ENCODE measurements at regions not wholly inside any gene's neighbourhood (a gene's known extent, or its start where the extent isn't known, plus 50 kb on each side); places are given as distances from the start of the nearest gene placed in this dataset.

GRCh38 chr6:27674882-27675281 lies 202.0 kb upstream of the ZNF184 start:
- 66% methylated on average over 9 of the region's 9 CpGs for WGBS
- Histone ChIP-seq H3K36me3 (ENCODE audit: control insufficient read depth in 4 of 4, insufficient read depth in 3 of 4, low read depth in 1 of 4, low read length in 3 of 4) (no peaks in the 10 kb centered on the region), H3K4me3 (ENCODE audit: low read depth in 1 of 3, low read length in 3 of 3) (no peak overlapping the region), H3K9me3 (ENCODE audit: control insufficient read depth in 4 of 4, low read length in 3 of 4) (peaks cover 0 to 7% (median 2%) of the 10 kb centered on the region in 4 donors), H3K4me1 (ENCODE audit: control insufficient read depth in 4 of 4, insufficient read depth in 4 of 4, low read length in 3 of 4) (no peaks in the 10 kb centered on the region), H3K9ac (ENCODE audit: low read depth in 1 of 2, low read length in 2 of 2) (no peak overlapping the region), H3K27me3 (ENCODE audit: control insufficient read depth in 4 of 4, insufficient read depth in 4 of 4, low read length in 3 of 4) (peaks cover 3 to 14% (median 14%) of the 10 kb centered on the region in 4 donors), H3K27ac (ENCODE audit: low read depth in 1 of 2, low read length in 2 of 2) (no peak overlapping the region)
- TF ChIP-seq YY1 (IDR thresholded peaks at IDR 0.05) (no peak), EGR1 (IDR thresholded peaks at IDR 0.05; ENCODE audit: low read depth in 2 of 2) (no peak), JUND (IDR thresholded peaks at IDR 0.05) (no peak), REST (IDR thresholded peaks at IDR 0.05) (no peak), CTCF (IDR thresholded peaks at IDR 0.05; ENCODE audit: low read depth, low read length, missing input control) (no peak), RXRA (IDR thresholded peaks at IDR 0.05) (no peak), HNF4A (conservative IDR thresholded peaks at IDR 0.05) (no peak), GABPA (IDR thresholded peaks at IDR 0.05 in 1 of 2, conservative IDR thresholded peaks at IDR 0.05 in 1 of 2) (no peak), FOXA1 (IDR thresholded peaks at IDR 0.05) (no peak), HNF4G (IDR thresholded peaks at IDR 0.05) (no peak), FOXA2 (IDR thresholded peaks at IDR 0.05) (no peak), RAD21 (IDR thresholded peaks at IDR 0.05) (no peak), TAF1 (conservative IDR thresholded peaks at IDR 0.05) (no peak), NR2F2 (IDR thresholded peaks at IDR 0.05) (no peak)
- TF ChIP-seq, protein P1, sequence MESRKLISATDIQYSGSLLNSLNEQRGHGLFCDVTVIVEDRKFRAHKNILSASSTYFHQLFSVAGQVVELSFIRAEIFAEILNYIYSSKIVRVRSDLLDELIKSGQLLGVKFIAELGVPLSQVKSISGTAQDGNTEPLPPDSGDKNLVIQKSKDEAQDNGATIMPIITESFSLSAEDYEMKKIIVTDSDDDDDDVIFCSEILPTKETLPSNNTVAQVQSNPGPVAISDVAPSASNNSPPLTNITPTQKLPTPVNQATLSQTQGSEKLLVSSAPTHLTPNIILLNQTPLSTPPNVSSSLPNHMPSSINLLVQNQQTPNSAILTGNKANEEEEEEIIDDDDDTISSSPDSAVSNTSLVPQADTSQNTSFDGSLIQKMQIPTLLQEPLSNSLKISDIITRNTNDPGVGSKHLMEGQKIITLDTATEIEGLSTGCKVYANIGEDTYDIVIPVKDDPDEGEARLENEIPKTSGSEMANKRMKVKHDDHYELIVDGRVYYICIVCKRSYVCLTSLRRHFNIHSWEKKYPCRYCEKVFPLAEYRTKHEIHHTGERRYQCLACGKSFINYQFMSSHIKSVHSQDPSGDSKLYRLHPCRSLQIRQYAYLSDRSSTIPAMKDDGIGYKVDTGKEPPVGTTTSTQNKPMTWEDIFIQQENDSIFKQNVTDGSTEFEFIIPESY (IDR thresholded peaks at IDR 0.05): no peak
- DNase-seq (ENCODE audit: low spot score): no peak

- Histone ChIP-seq H3K4me3 (ENCODE audit: low read depth in 1 of 3, low read length in 3 of 3) (no peak overlapping the region), H3K27me3 (ENCODE audit: control insufficient read depth in 4 of 4, insufficient read depth in 4 of 4, low read length in 3 of 4) (peaks cover 0 to 23% (median 9%) of the 10 kb centered on the region in 4 donors), H3K27ac (ENCODE audit: low read depth in 1 of 2, low read length in 2 of 2) (no peak overlapping the region), H3K4me1 (ENCODE audit: control insufficient read depth in 4 of 4, insufficient read depth in 4 of 4, low read length in 3 of 4) (no peaks in the 10 kb centered on the region), H3K9ac (ENCODE audit: low read depth in 1 of 2, low read length in 2 of 2) (no peak overlapping the region), H3K36me3 (ENCODE audit: control insufficient read depth in 4 of 4, insufficient read depth in 3 of 4, low read depth in 1 of 4, low read length in 3 of 4) (no peaks in the 10 kb centered on the region), H3K9me3 (ENCODE audit: control insufficient read depth in 4 of 4, low read length in 3 of 4) (peaks cover 0 to 15% (median 5%) of the 10 kb centered on the region in 4 donors)
- TF ChIP-seq EGR1 (IDR thresholded peaks at IDR 0.05; ENCODE audit: low read depth in 2 of 2) (no peak), ATF3 (IDR thresholded peaks at IDR 0.05) (no peak), MAX (IDR thresholded peaks at IDR 0.05) (no peak), RAD21 (IDR thresholded peaks at IDR 0.05) (no peak), FOXA1 (IDR thresholded peaks at IDR 0.05) (no peak), REST (IDR thresholded peaks at IDR 0.05) (no peak), HNF4G (IDR thresholded peaks at IDR 0.05) (no peak), TAF1 (conservative IDR thresholded peaks at IDR 0.05) (no peak), YY1 (IDR thresholded peaks at IDR 0.05) (no peak), FOXA2 (IDR thresholded peaks at IDR 0.05) (no peak)
- TF ChIP-seq, protein P1 (IDR thresholded peaks at IDR 0.05): no peak
- no peak for DNase-seq (ENCODE audit: low spot score)
- 5% methylated on average over 28 of the region's 28 CpGs for WGBS
Measured at GRCh38 chr6:27672113-27672799, 199.4 kb upstream of the ZNF184 start.
